ENCODE measurements at regions not wholly inside any gene's neighbourhood (a gene's known extent, or its start where the extent isn't known, plus 50 kb on each side); places are given as distances from the start of the nearest gene placed in this dataset.

DNA sequence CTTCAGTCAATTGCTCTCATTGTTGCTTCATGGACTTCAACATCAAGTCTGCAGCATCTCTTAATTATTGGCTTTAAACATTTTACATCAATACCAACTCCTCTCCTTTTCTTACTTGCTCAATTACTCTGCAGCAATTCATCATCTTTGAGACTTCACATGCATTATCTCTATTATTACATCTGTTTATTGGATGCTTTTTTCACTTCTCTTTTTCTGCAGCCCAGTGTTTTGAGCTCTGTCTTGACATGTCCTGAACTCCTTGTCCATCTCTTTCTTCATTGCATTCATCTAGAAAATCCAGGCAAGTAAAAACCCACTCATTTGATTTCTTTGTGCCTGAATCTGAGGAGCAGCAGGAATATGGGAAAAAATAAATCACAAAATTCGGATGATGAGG, 647.9 kb downstream of the PLCL1 start:
- TF ChIP-seq, protein P1, sequence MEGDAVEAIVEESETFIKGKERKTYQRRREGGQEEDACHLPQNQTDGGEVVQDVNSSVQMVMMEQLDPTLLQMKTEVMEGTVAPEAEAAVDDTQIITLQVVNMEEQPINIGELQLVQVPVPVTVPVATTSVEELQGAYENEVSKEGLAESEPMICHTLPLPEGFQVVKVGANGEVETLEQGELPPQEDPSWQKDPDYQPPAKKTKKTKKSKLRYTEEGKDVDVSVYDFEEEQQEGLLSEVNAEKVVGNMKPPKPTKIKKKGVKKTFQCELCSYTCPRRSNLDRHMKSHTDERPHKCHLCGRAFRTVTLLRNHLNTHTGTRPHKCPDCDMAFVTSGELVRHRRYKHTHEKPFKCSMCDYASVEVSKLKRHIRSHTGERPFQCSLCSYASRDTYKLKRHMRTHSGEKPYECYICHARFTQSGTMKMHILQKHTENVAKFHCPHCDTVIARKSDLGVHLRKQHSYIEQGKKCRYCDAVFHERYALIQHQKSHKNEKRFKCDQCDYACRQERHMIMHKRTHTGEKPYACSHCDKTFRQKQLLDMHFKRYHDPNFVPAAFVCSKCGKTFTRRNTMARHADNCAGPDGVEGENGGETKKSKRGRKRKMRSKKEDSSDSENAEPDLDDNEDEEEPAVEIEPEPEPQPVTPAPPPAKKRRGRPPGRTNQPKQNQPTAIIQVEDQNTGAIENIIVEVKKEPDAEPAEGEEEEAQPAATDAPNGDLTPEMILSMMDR (optimal IDR thresholded peaks at IDR 0.05 in 1 of 3, IDR thresholded peaks at IDR 0.05 in 1 of 3, conservative IDR thresholded peaks at IDR 0.05 in 1 of 3; ENCODE audit: extremely low read depth in 1 of 3, insufficient read depth in 2 of 3, low read length in 3 of 3), result no peak
- no peak for TF ChIP-seq EZH2 (IDR thresholded peaks at IDR 0.05; ENCODE audit: low read length)

All from keratinocyte (primary cell).